HG02763 (cell line): ENCODE measurements at regions not wholly inside any gene's neighbourhood (a gene's known extent, or its start where the extent isn't known, plus 50 kb on each side); places are given as distances from the start of the nearest gene placed in this dataset.

Source experiments
- ATAC-seq: cut with Tn5 transposase; IDR thresholded peaks from one replicate; pipeline ENCODE4 v1.9.1; 2021; ENCODE audit warnings: mild to moderate bottlenecking, moderate library complexity; ENCODE audit not compliant: unreplicated experiment

GRCh38 chr9:79120533-79120932, 451.2 kb upstream of the TLE4 start:
- no peak for ATAC-seq

- no peak for ATAC-seq
Measured at GRCh38 chr9:79120941-79121340, 450.8 kb upstream of the TLE4 start.

- ATAC-seq, result no peak
Measured at GRCh38 chr9:79123415-79123814, 448.4 kb upstream of the TLE4 start.

GRCh38 chr9:79127661-79128060, 444.1 kb upstream of the TLE4 start:
- ATAC-seq, result no peak

DNA sequence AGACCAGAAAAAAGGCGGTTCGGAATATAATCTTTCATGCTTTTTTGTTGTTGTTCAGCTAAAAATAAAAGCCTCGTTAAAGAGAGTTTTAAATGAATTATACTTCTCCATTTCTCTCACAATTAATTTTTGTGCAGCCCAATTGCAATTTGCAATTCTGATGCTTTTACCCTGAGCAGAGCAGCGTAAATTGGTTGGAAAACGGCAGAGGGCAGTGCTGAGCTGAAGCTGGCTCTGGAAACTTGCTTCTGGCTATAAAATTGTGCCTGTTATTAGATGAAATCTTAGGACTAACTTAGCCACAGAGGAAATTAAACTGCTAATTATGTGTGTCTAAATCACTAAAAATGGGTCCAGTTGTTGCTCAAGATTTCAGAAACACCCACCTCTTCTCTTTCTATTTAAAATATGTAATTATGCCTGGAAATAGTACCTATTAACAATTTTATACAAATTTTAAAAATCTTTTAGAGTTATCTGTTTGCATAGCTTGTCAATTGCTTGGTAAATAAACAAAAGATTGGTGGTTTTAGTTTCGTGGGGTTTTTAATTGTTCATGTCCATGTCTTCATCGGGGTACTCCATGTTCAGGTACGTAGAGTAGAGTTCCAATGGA, 441.8 kb upstream of the TLE4 start:
- ATAC-seq, result no peak

GRCh38 chr9:79131246-79131774, 440.5 kb upstream of the TLE4 start:
- no peak for ATAC-seq

DNA sequence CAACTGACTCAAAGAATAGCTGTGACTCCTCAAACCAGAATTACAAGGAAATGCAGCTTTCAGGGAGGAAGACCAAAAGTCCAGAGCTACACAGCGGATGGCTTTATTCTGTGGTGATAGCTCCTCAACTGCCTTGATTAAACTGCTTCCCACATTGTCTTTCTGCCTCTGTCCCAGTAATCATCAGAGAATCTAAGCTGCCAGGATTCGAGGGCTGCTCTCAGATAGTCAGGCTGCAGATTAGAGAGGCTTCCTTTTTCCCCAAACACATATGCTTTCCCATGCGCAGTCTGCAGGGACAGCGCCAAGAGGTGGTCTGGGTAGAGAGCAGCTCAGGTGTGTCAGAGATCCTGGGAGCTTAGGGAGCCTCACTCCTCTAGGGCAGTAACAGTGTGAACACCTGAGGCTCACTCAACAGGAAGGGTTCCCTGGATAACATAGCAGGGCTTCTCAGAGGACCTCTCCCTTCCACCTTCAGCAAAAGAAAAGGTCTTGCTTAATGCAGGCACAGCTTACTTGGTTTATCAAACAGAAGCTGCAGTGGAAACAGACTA, 439.9 kb upstream of the TLE4 start:
- ATAC-seq, result no peak

- ATAC-seq, result no peak
Measured at GRCh38 chr9:79134654-79135053, 437.1 kb upstream of the TLE4 start.

- no peak for ATAC-seq
Measured at GRCh38 chr9:79135681-79136415, 435.9 kb upstream of the TLE4 start.

- no peak for ATAC-seq
Measured at GRCh38 chr9:79140751-79141150, 431.0 kb upstream of the TLE4 start.

DNA sequence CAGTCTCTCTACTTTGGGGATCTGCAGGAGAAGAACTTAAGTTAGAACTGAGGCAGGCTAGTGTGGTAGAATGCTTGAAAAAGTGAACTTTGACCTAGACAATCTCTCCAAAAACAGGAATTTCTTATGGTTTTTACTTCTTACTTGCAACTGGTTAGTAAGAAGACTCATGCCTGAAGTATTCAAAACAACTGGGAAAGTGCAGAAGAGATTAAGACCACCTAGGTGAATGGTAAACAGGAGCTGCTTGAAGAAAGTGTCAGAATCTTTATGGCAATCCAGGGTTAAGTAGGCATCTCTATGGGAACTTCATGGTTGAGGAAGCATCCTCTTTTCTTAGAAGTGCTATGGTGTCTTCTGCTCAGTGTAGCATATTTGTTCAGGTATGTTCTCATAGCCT, 428.6 kb upstream of the TLE4 start:
- no peak for ATAC-seq

GRCh38 chr9:79145442-79145841, 426.3 kb upstream of the TLE4 start:
- no peak for ATAC-seq

GRCh38 chr9:79149585-79149984, 422.2 kb upstream of the TLE4 start:
- no peak for ATAC-seq

- no peak for ATAC-seq
Measured at GRCh38 chr9:79151791-79152190, 420.0 kb upstream of the TLE4 start.

DNA sequence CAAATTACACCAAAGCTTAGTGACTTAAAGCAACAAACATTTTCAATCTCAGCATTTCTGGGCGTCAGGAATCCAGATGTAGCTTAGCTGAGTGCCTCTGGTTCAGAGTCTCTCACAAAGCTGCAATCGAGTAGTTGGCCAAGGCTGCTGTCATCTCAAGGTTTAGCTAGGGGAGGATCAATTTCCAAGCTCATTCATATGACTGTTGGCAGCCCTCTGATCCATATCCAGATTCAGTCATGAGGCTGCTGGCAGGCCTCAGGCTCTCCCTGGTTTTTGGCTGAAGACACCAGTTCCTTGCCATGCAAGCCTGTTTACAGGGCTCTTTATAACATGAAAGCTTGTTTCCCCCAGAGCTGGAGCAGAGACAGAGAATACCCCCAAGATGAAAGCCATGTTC, 419.5 kb upstream of the TLE4 start:
- no peak for ATAC-seq

- ATAC-seq, result no peak
Measured at GRCh38 chr9:79154806-79155205, 417.0 kb upstream of the TLE4 start.

DNA sequence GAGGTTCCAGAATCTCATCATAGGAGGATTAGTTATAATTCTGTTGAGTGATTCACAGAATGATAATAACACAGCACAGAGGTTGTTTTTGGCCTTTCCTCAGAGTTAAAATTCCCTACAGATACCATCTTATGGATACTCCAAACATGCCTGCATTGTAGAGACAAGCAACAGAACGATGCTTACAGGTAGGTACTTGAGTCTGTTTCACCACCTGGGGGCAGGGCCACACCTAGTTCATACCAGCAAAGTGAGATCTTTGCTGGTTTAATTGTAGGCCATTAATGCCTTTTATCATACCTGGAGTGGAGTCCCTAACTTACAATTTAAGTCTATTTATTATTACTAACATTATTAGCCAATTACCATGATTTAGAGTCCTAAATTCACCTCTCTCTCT, 416.5 kb upstream of the TLE4 start:
- ATAC-seq, result no peak

DNA sequence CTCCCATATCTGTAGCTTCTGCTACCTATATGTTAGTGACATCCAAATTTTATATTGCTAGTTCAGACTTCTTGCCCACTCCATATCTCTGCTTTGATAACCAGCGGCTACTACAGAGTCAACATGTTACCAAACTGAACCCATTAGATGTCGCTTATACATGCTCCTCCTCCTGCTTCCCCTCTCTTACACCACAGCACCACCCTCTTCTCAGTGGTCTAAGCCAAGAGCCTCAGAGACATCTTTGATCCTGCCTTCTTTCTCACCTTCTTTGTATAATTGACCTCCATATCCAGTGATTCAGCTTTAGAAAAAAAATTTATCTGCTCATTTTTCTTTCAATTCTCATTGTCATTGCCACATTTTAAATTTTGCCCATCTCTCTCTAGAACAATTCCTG, 408.2 kb upstream of the TLE4 start:
- ATAC-seq, result no peak

- ATAC-seq, result no peak
Measured at GRCh38 chr9:79164406-79164805, 407.4 kb upstream of the TLE4 start.

- ATAC-seq, result no peak
Measured at GRCh38 chr9:79165020-79165780, 406.6 kb upstream of the TLE4 start.

GRCh38 chr9:79166005-79166404, 405.8 kb upstream of the TLE4 start:
- ATAC-seq, result no peak

DNA sequence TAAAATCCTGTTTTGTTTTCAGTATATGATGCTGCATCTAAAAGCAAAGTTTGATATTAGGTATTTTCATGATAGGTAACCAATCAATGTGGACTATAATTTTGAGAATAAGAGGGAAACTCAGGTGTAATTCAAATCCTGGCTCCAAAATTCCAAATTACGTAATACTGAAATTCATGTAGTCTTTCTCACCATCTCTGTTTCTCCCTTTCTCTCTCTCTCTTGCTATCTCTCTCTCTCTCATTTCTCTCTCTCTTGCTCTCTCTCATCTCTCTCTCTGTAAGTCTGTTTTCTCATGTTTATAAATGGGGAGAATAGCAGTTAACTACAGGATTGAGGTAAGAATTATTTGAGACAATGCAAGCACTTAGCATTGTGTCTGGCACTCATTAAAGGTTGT, 401.1 kb upstream of the TLE4 start:
- ATAC-seq, result no peak
